ENCODE measurements at regions not wholly inside any gene's neighbourhood (a gene's known extent, or its start where the extent isn't known, plus 50 kb on each side); places are given as distances from the start of the nearest gene placed in this dataset.
"Not testable (repeated sequence)": the region's sequence is repeated elsewhere in the genome, so short reads cannot be mapped to it uniquely, and the experiment has no call there.

DNA sequence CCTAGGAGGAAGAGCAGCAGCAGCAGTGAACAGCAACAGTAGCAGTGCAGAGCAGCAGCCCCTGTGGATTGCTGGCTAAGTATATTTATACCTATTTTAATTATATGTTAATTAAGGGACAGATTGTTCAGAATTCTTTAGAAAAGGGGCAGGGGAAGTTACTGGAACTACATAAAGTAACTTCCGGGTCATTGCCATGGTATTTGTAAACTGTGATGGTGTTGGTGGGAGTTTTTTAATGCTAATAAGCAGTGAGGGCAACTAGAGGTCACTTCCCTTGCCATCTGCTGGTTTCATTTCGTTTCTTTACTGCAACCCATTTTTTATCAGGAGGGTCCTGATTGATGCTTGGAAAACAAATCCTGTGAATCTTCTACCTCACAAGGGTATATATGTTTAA is 229.8 kb upstream of the PODXL start:
- no peak for DNase-seq

DNA sequence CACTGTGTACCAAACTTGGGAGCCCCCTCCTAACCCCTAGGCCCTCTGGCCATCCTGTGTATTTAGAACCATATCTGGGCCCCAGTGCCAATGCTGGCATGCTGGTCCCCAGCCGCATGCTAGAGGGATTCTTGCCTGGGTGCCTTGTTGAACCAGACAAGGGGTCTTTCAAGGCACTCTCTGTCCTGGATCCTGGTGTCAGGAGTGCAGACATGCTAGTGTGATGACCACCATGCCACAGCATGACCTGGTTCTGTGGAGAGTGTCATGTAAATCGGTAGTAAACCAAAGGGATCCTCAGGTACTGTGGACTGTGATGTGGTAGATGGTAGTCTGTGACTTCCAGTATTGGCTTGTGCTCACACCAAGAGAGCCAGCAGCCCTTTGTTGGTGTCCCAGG is 222.2 kb upstream of the PODXL start:
- DNase-seq = no peak

DNA sequence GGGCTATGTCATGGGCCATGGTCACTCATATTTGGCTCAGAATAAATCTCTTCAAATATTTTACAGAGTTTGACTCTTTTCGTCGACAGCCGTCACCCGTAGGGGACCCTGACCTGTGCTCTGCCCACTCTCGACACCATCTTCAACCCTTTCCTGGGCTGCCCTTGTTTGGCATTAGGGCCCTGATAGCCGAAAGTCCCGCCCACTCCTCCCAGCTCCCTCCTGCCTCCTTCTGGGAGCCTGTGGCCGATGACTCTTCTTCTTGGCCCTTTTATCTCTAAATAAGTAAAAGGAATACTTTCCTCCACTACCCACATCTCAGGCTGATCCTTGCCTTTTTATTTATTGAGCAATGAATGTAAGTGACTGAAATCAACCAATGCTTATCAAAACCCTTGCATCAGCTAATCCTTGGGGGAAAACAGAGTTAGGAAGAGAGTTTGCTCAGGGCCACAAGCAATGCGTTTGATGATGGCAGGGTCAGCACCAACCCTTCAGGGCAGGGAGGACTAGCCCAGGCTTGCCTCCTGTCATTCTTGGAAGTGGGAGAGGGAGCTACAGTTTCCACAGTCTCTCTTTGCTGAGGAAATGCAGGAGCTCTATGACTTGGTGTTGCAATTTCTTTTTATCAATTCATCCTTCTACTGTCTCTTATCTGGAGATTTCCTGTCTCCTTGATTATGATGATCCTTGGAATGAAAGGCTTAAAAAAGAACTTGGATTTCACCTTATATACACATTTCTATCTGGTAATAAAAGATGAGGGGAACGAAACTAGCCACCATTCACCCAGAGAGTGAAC is 218.2 kb upstream of the PODXL start:
- no peak for DNase-seq

DNA sequence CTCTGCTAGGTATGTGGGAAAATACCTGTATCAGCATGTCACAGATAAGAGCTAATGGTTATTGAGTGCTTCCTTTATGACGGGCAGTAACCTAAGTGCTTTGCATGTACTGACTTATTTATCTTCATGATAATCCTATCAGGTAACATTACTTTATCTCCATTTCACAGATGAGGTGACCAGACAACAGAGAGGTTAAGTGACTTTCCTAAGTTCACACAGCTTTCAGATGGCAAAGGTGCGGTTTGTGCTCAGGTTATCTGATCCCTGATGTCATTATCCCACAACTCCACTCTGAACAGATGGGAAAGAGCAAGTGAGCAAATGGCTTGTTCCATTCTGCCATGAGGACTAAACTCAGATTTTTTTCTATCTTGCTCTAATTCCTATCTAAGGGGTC is 217.0 kb upstream of the PODXL start:
- no peak for DNase-seq

DNA sequence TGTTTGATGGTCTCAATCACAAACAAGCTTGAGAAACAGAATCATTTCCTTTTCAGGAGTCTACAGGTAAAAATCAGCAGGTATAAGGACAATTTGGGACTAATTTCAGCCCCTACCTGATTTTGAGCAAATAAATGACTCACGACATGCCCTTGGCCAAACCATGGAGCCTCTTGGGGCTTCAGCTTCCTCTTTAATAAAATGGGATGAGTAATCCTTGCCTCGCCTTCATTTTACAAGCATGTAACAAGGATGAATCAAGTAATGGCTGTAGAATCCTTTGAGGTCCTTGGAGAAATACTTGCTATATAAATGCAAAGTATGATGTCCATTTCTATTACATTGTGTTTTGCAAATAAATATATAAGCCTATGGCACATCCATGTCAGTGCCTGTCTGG is 212.8 kb upstream of the PODXL start:
- no peak for DNase-seq

DNA sequence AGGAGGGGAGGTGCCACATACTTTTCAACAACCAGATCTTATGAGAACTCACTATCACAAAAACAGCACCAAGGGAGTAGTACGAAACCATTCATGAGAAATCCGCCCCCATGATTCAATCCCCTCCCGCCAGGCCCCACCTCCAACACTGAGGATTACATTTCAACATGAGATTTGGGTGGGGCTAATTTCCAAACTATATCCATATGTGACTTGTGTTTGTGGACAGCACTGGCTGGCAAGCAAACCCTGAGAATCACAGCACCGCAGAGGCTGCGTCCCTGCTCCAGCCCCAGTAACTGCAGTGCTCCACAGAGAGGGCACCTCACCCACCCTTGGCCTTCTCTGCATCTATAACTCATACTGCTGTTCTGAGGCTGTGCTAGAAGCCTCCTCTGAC is 211.2 kb upstream of the PODXL start:
- no peak for DNase-seq

DNA sequence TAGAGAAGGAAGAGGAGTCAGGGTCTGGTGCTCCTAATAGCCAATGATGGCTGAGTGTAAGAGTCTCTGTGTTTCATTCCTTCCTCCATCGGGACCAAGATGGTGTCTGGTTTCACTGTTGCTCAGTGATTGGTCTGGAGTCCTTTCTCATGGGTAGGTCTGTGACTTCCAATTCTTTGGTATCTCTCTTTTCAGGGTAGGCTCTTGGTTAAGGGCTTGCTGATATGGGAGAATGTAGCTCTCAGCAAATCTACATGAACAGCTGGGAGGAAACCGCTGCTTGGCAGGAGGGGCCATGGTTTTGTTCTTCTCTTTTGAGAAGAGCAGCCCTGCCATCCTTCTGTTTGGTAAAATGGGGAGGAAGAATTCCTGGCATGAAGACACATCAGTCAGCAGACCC is 209.1 kb upstream of the PODXL start:
- DNase-seq = no peak

DNA sequence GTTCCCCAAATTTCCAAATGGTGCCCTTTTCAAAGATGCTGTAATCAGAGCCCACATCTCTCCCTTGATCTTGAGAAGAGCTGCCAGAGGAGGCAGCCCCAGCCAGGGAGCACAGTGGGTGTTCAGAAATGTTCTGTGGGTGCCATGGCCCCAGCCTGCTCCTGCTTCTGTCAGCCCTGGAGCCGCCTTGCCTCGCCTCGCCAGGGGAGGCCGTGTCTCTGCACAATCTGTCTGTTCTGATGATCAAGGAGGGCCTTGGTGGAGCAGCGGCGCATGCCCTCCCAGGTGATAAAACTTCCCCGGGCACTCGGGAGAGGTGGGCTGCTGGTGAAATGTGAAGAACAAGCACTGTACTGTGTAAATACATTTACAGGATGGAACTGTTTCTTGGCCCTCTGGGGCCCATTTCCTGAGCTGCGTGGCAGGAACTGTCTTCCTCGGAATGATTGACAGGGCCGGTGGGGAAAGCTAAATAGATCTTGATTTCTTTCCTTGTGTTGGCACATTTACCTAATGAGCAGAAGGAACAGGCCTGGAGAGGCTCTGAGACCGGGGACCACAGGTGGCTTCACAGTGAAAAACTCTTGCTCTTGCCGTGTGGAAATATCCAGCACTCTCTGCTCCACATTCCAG is 207.8 kb upstream of the PODXL start:
- no peak for DNase-seq

DNA sequence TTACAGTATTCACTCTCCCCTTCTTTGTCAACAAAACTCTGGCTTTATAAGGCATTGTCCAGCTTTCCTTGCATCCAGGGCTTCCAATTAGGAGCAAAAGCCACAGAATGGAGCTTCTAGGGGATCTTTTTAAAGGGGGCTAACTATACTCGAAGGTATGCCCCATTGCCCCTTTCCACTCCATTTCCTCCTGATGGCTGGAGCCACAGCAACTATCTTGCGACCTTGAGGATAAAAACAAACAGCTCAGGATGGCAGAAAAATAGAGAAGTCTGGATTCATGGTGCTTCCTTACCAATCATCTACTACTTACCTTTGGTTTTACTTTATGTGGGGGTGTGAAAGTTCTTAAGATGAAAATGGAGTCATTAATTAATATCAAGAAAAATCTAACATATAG is 206.3 kb upstream of the PODXL start:
- no peak for DNase-seq

DNA sequence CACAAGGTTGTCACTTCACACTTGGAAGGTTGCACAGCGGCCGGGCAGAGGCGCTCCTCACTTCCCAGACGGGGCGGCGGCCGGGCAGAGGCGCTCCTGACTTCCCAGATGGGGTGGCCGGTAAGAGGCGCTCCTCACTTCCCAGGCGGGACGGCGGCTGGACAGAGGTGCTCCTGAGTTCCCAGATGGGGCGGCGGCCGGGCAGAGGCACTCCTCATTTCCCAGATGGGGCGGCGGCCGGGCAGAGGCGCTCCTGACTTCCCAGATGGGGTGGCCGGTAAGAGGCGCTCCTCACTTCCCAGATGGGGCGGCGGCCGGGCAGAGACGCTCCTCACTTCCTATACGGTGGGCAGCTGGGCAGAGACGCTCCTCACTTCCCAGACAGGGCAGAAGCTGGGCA is 199.4 kb upstream of the PODXL start:
- not testable (repeated sequence) for DNase-seq

DNA sequence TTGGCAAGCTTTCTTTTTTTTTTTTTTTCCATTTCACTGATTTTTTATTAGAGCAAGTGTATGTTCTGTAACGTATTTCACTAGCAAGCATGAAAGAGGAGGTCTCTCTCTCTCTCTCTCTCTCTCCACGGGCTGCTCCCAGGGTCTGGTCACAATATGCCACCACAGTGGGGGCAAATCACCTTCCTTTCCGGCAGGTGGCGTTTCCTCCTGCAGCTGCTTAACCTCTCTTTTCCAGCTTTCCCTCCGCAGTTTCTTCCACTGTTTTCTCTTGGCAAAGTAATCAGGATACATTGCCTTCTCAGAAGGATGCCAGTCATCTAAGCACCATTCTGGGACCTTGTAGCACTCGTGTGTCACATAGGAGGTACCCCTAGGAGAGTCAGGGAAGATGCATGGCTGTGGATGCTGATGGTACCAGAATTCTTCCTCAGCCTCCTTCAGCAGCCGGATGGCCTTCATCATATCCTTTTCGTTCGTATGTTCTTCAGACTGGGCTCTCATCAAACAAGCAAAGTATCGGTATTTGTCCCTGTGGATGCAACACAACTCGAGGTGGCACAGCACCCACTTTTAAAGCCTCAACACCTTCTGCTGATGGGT is 197.3 kb upstream of the PODXL start:
- DNase-seq = no peak

DNA sequence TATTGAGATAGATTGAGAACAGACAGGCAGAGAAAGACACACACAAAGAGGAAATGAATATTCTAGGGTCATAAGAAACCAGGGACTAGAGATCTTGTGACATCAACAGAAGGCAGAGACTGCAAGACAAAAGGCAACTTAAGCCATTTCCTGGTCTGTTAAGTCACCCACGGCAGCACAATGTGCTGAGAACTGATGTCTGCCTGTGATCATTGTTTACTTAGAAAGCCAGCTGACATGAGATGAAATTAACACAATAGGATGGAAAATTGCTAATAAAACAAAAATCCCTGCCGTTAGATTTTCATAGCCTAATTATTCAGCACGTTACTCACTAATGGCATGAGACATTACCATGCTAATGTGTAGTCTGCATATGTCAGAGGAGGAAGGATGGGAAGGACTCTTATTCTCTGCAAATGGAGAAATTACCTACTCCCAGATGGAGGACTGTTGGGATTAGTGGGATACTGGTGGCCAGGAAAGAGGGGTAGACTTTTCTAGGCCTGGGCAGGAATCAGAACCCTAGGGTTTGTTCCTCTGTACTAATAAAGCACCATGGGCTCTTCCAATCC is 191.3 kb upstream of the PODXL start:
- no peak for DNase-seq

DNA sequence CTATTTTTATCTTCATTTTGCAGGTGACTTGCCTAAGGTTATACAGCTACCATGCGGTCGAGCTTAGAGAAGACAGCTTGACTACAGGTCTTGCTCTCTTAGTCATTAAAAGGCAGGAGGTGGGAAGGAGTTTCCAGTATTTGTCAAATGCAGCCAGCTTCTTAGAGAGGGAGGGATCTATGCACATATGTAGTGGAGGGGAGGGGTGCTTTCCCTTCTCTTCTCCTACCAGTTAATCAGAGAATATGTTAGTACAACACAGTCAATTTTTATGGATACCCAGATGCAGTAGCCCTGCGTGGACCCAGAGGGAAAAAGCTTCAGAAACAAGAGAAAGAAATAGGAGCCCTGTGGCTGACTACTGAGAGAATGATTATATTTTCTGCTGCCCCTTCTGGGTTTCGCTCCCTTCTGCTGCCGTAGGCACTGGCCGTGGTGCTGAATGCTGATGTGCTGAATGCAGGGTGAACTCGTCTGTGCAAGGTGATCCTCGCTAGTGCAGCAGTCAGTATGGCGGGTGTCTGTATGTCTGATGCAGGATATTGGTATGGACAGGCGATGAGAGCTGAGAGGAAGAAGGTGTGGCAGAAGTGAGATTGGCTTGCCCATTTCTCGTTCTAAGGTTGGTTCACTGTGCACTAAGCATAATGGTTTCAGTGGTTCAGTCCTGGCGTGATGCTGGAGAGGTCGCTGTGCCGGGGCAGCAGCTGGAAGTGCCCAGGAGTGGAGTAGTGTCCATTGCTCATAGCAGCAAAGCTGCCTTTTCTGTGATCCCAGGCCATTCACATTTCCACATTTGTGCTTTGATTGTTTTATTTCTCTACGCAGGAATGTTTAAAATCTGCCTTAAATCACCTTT is 189.2 kb upstream of the PODXL start:
- no peak for DNase-seq

DNA sequence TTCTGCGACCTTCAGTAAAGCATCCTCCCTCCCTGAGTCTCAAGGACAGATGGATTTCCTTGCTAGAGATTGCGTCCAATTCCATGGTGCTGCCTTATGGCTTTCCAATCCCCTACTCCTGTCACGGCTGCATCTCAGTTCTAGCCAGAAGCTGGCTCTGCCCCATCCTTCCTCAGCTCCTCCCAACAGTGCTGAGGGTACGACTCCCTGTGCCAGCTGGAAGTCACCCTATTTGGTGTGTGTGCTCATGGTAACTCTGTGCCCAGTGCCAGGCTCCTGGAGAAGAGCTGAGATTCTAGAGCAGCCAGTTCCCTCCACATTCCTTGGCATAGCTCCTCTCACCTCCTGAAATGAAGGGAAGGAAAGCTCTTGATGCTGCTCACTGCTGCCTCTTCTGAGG is 185.0 kb upstream of the PODXL start:
- DNase-seq = peak in 1 of 2 experiments; percentile 7

DNA sequence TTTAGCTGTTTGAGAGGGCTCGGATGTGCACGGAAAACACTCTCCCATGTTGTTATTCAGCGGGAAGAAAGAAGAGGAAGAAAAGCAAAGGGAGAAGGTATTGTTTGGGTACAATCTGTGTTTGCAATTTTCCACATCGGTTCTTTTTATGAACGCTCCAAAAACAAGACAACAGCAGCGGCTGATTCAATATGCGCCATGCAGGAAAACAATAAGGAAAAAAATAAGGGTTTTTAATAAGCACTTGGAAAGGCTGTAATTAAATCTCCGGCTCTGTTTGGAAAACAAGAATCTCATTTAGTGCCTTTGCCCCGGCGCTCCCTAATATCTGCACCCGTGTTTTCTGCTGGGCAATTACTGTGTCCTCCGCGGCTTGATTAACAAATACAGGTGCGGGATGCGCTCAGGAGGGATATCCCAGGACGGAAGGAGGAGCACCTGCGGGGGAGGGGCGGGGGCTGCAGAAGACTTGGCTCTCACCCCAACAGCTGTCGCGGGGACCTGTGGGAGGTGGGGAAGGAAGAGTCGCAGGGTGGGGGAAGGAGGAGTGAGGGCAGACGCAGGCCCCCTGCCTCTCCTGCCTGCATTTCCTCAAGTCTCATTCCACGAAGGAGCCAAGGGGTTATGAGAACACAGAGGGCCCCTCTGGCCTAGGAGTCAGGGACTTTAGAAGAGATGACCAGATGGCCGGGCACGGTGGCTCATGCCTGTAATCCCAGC is 181.5 kb upstream of the PODXL start:
- DNase-seq = no peak

DNA sequence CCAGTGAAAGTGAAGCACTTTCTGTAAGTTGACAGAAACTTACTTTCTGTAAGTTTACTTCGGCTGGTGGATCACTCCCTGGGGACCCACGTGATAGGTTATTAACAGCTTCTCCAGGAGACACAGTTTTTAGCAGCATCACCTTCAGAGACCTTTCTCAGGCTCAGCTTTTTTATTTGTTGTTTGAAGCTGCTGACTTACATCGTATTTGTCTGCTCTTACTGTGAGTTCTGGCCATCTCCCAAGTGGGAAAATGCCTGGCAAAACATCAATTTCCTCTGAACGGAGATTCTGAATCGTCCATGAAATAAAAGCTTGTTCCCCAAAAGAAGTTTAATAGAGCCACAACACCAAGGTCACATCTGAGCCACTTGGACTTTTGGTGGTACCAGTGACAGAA is 178.7 kb upstream of the PODXL start:
- DNase-seq = no peak

DNA sequence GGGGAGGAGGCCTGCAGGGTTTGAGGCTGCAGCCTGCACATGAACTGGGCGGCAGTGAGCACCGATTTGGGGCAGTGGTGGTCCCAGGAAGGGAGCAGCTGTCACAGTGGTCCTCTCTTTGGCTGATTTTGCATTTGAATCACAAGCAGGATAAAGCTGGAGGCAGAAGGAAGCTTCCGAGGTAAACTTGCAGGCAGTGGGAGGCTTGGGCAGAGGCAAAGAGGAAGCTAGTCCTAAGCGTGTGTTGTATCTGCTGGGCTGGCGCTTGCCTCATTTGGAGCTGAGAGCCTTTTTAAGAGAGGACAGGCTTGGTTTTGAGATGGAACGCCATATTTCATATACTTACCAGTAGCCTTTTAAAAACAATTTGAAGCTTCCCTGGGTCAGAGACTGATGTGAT is 177.2 kb upstream of the PODXL start:
- no peak for DNase-seq

DNA sequence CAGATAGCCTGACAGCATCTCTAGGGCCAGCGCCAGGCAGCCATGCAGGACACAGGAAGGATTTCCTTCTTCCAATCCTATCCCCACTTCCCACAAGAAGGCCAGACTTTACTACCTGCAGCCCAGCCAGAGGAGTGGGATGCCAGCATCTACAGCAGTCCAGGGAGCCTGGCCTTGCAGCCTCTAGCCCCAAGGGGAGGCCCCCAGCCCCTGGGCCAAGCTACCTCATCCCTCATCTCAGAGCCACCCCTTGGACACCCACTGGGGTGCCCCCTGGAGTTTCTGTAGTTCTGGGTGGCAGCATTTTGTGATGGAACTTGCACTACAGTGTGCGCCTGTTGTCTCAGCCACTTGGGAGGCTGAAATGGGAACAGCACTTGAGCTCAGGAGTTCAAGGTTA is 170.8 kb upstream of the PODXL start:
- DNase-seq = no peak

DNA sequence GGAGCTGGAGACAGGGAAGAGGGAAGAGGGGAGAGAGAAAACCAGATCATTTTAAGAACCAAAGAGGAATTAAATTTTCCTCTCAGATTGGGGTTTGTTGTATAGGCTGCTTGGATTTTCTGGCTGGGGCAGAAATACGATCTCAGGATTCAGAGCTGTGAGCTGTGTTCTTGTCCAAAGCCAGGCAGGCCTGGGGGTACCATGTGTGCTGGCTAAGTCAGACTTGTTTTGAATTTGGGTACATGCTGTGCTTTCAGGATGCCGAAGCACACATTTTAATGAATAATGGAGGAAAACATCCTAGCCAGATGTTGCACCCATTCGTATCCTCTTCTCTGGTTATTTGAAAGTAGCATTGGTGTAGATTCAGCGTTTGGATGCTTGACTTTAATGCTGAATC is 170.3 kb upstream of the PODXL start:
- no peak for DNase-seq

DNA sequence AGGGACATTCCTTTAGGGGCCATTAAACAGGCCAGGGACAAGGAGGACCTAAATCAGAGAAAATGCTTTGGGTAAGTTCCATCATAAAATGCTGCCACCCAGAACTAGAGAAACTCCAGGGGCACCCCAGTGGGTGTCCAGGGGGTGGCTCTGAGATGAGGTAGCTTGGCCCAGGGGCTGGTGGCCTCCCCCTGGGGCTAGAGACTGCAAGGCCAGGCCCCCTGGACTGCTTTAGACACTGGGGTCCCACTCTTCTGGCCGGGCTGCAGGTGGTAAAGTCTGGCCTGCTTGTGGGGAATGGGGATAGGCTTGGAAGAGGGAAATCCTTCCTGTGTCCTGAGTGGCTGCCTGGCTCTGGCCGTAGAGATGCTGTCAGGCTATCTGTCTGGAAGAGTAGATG is 169.6 kb upstream of the PODXL start:
- no peak for DNase-seq

DNA sequence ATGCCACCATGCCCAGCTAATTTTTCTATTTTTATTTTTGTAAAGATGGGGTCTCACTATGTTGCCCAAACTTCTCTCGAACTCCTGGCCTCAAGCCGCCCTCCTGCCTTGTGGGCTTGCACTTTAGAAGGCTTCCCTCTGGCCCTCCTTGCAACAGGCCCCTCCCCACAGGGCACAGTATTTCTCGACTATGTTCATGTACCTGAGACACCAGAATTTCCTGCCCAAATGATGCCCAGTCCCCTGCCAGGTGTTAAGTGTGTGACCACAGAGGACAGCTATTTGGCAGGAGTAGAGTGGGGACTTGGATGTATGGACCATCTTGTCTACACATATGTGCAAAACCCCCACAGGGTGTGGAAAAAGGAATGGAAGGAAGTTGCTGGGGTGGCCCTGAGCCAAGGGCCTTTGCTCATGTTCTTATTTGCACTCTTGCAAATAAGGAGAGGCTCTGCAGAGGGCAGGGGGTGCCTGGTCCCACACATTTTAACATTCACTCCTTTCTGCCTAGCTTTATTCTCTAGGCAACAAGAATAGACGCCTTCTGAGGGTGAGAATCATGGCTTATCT is 168.4 kb upstream of the PODXL start:
- no peak for DNase-seq

DNA sequence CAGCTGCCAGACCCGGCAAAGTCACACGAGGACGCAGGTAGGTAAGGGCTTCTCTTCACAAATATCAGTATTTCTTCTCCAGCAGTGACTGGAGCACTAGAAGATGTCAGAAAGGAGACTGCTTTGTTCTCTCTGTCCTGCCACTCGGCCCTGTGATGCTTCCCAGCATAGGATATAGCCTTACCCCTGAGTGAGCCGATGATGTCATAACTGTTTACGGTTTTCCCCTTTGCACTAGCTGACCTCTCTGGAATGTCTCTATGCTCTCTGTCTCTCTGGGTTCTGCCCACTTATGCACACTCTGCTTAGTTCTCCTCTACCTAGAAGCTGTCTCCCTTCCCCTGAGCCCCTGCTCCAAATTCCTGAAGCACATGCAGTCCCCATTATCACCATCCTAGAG is 167.5 kb upstream of the PODXL start:
- no peak for DNase-seq
